22Rv1 (cell line): ENCODE measurements at regions not wholly inside any gene's neighbourhood (a gene's known extent, or its start where the extent isn't known, plus 50 kb on each side); places are given as distances from the start of the nearest gene placed in this dataset.

ENCODE experiments used
- H3K27ac ChIP-seq: fragments of 450-650 bp; 2 replicates; pipeline ENCODE4 v1.5.1; 2017
- CTCF ChIP-seq: fragments of 450-650 bp; IDR thresholded peaks from 2 replicates; pipeline ENCODE4 v1.5.1; 2017; ENCODE audit warnings: mild to moderate bottlenecking
- ZFX ChIP-seq: fragments of 450-650 bp; IDR thresholded peaks from 2 replicates; pipeline ENCODE4 v1.6.1; 2017; ENCODE audit warnings: antibody characterized with exemption, borderline replicate concordance

DNA sequence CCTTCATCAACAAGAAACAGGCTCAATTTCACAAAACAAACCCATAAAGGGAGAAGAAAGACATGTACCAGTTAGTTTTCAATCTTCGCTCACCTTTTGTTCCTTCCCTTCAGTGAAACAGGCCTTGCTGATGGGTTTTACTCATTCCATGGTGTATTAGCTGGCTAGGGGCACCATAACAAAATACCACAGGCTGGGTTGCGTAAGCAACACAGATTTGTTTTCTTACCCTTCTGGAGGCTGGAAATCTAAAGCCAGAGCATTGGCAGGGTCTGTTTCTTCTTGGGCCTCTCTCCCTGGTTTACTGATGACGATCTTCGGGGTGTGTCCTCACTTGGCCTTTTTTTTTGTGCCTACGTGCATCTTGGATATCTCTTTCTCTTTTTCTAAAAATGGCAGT lies 383.4 kb upstream of the RBFOX1 start:
- H3K27ac ChIP-seq, result no peak overlapping the region
- TF ChIP-seq CTCF, result no peak
- TF ChIP-seq ZFX, result no peak

- TF ChIP-seq ZFX (no peak), CTCF (no peak)
- H3K27ac ChIP-seq, result no peak overlapping the region
Observed at GRCh38 chr16:6947291-6947690, 385.4 kb upstream of the RBFOX1 start.

DNA sequence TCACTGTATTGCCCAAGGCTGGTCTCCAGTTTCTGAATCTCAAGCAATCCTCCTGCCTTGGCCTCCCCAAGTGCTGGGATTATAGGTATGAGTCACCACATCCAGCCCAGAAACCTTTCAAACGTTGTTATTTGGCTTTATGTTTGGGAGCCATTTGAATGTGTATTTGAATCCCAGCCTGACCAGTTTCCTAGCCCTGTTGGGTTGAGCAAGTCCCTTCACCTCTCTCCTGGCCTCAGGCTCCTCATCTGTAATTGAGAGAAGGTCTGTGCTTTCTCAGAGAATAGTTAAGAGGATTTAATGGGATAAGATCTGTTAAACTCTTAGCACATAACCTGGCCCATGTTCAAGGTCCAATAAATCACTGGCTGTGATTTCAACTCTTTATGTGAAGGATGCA lies 385.8 kb upstream of the RBFOX1 start:
- H3K27ac ChIP-seq, result no peak overlapping the region
- TF ChIP-seq ZFX (no peak), CTCF (no peak)

GRCh38 chr16:6946106-6946505 lies 386.5 kb upstream of the RBFOX1 start:
- H3K27ac ChIP-seq, result no peak overlapping the region

GRCh38 chr16:6940968-6941367 lies 391.7 kb upstream of the RBFOX1 start:
- TF ChIP-seq CTCF (no peak), ZFX (no peak)
- H3K27ac ChIP-seq, result no peak overlapping the region

More at GRCh38 chr16:6946106-6946505, 386.5 kb upstream of the RBFOX1 start:
- no peak for TF ChIP-seq CTCF
- no peak for TF ChIP-seq ZFX

GRCh38 chr16:6937641-6938040 lies 395.0 kb upstream of the RBFOX1 start:
- no peak for TF ChIP-seq CTCF
- no peak for TF ChIP-seq ZFX
- no peak overlapping the region for H3K27ac ChIP-seq

- TF ChIP-seq ZFX (no peak), CTCF (no peak)
- no peak overlapping the region for H3K27ac ChIP-seq
Observed at GRCh38 chr16:6932871-6933385, 399.7 kb upstream of the RBFOX1 start.
